Endodermal cell (in vitro differentiated cells): ENCODE measurements at regions not wholly inside any gene's neighbourhood (a gene's known extent, or its start where the extent isn't known, plus 50 kb on each side); places are given as distances from the start of the nearest gene placed in this dataset.

ENCODE experiments used
- DNase-seq: peaks from one replicate; pipeline ENCODE4 v3.0.0-alpha.2; 2017
- H3K27ac ChIP-seq: 2 replicates; pipeline ENCODE4 v1.5.1; 2013; ENCODE audit warnings: mild to moderate bottlenecking, low read depth, low read length, moderate library complexity
- H3K27me3 ChIP-seq: 2 replicates; pipeline ENCODE4 v1.6.1; 2013; ENCODE audit warnings: mild to moderate bottlenecking, low read length, moderate library complexity; ENCODE audit not compliant: insufficient read depth, control insufficient read depth, poor library complexity, severe bottlenecking
- H3K36me3 ChIP-seq: 2 replicates; pipeline ENCODE4 v1.7.0; 2013; ENCODE audit warnings: mild to moderate bottlenecking, low read length, moderate library complexity; ENCODE audit not compliant: control insufficient read depth, insufficient read depth
- H3K4me1 ChIP-seq: one replicate; pipeline ENCODE4 v1.7.0; 2013; ENCODE audit warnings: low read length; ENCODE audit not compliant: control insufficient read depth, insufficient read depth
- H3K4me3 ChIP-seq: 2 replicates; pipeline ENCODE4 v1.5.1; 2013; ENCODE audit warnings: mild to moderate bottlenecking, low read length, moderate library complexity
- H3K9ac ChIP-seq: 2 replicates; pipeline ENCODE4 v1.6.1; 2013; ENCODE audit warnings: mild to moderate bottlenecking, low read length, moderate library complexity; ENCODE audit not compliant: poor library complexity, severe bottlenecking; ENCODE audit errors: extremely low read depth
- H3K9me3 ChIP-seq: 2 replicates; pipeline ENCODE4 v1.6.1; 2013; ENCODE audit warnings: mild to moderate bottlenecking, low read length, moderate library complexity; ENCODE audit not compliant: control insufficient read depth
- H3K27ac Mint-ChIP-seq: 2 replicates; pipeline ENCODE4 v1.8.0; 2020; ENCODE audit warnings: mixed read lengths
- H3K27me3 Mint-ChIP-seq: 2 replicates; pipeline ENCODE4 v1.8.0; 2021; ENCODE audit warnings: mild to moderate bottlenecking, mixed read lengths; ENCODE audit not compliant: insufficient read depth
- H3K36me3 Mint-ChIP-seq: 2 replicates; pipeline ENCODE4 v1.8.0; 2020; ENCODE audit warnings: low read depth, mixed read lengths
- H3K4me1 Mint-ChIP-seq: 2 replicates; pipeline ENCODE4 v1.8.0; 2020; ENCODE audit warnings: mixed read lengths
- H3K4me3 Mint-ChIP-seq: 2 replicates; pipeline ENCODE4 v1.8.0; 2020; ENCODE audit warnings: mild to moderate bottlenecking, moderate library complexity, mixed read lengths
- H3K9me3 Mint-ChIP-seq: 2 replicates; pipeline ENCODE4 v1.8.0; 2020; ENCODE audit warnings: mild to moderate bottlenecking, mixed read lengths
- CTCF ChIP-seq: fragments of 200-600 bp; sonication (generic); conservative IDR thresholded peaks from 2 replicates; pipeline ENCODE4 v1.5.0; 2021; ENCODE audit warnings: antibody characterized with exemption, mild to moderate bottlenecking
- WGBS, 2 experiments: methylation state at CpG; one replicate each; pipeline versions ENCODE4 v1.1.5 to v1.1.7; 2013; ENCODE audit warnings: missing lambda C conversion rate in 2 of 2, mixed read lengths in 1 of 2; ENCODE audit not compliant: insufficient coverage in 1 of 2, insufficient read length in 1 of 2; 5-methylcytosine and 5-hydroxymethylcytosine counted together

GRCh38 chr4:58209001-58209400, 1098.8 kb upstream of the IGFBP7 start:
- 80 to 93% methylated on average over 1 to 2 of the region's 2 CpGs for WGBS, 2 experiments
- no peak for TF ChIP-seq CTCF

GRCh38 chr4:58205446-58206235, 1095.5 kb upstream of the IGFBP7 start:
- peaks cover 2% of the 10 kb centered on the region for H3K4me1 ChIP-seq
- no peak overlapping the region for H3K4me3 ChIP-seq
- no peak overlapping the region for H3K27ac ChIP-seq
- peaks cover 8% of the 10 kb centered on the region for H3K9me3 ChIP-seq
- peaks cover 3% of the 10 kb centered on the region for H3K9me3 Mint-ChIP-seq
- H3K4me3 Mint-ChIP-seq: no peak overlapping the region
- TF ChIP-seq CTCF: no peak
- H3K27me3 Mint-ChIP-seq: no peaks in the 10 kb centered on the region
- H3K36me3 ChIP-seq: no peaks in the 10 kb centered on the region
- H3K27me3 ChIP-seq: no peaks in the 10 kb centered on the region
- H3K9ac ChIP-seq: no peak overlapping the region
- no peak overlapping the region for H3K27ac Mint-ChIP-seq
- 100% methylated on average over 2 of the region's 3 CpGs; no CpG with 5 or more reads in 1 of the 2 experiments for WGBS, 2 experiments
- H3K4me1 Mint-ChIP-seq: peaks cover 6% of the 10 kb centered on the region
- peaks cover 3% of the 10 kb centered on the region for H3K36me3 Mint-ChIP-seq
- DNase-seq: no peak

More at GRCh38 chr4:58209001-58209400, 1098.8 kb upstream of the IGFBP7 start:
- Histone ChIP-seq H3K36me3 (no peaks in the 10 kb centered on the region), H3K27me3 (no peaks in the 10 kb centered on the region), H3K4me1 (peaks cover 2% of the 10 kb centered on the region), H3K9me3 (peaks cover 12% of the 10 kb centered on the region), H3K4me3 (no peak overlapping the region), H3K9ac (no peak overlapping the region), H3K27ac (no peak overlapping the region)
- Mint-ChIP-seq H3K4me3 (no peak overlapping the region), H3K9me3 (peaks cover 3% of the 10 kb centered on the region), H3K4me1 (peaks cover 10% of the 10 kb centered on the region), H3K36me3 (peaks cover 3% of the 10 kb centered on the region), H3K27me3 (no peaks in the 10 kb centered on the region), H3K27ac (no peak overlapping the region)
- DNase-seq: no peak

GRCh38 chr4:58192217-58192616, 1082.0 kb upstream of the IGFBP7 start:
- Mint-ChIP-seq H3K4me3 (no peak overlapping the region), H3K27ac (peak overlapping the region; percentile 93)

More at GRCh38 chr4:58192217-58192616, 1082.0 kb upstream of the IGFBP7 start:
- peaks cover 44% of the 10 kb centered on the region for H3K9me3 ChIP-seq
- H3K27ac ChIP-seq: peak overlapping the region; percentile 49
- no peak for DNase-seq
- Mint-ChIP-seq H3K9me3 (peaks cover 26% of the 10 kb centered on the region), H3K27me3 (no peaks in the 10 kb centered on the region), H3K4me1 (peaks cover 22% of the 10 kb centered on the region), H3K36me3 (peaks cover 11% of the 10 kb centered on the region)
- peak overlapping the region; percentile 70 for H3K9ac ChIP-seq
- no peaks in the 10 kb centered on the region for H3K27me3 ChIP-seq
- H3K36me3 ChIP-seq: no peaks in the 10 kb centered on the region
- H3K4me3 ChIP-seq: peak overlapping the region; percentile 55
- WGBS, 2 experiments: 11 to 60% methylated on average over 1 to 2 of the region's 2 CpGs
- H3K4me1 ChIP-seq: peaks cover 5% of the 10 kb centered on the region
- no peak for TF ChIP-seq CTCF
